ENCODE measurements at regions not wholly inside any gene's neighbourhood (a gene's known extent, or its start where the extent isn't known, plus 50 kb on each side); places are given as distances from the start of the nearest gene placed in this dataset.

- TF ChIP-seq CTCF (conservative IDR thresholded peaks at IDR 0.05 in 1 of 2, IDR thresholded peaks at IDR 0.05 in 1 of 2; ENCODE audit: low read depth in 1 of 2, low read length in 2 of 2) (no peak), EZH2 (IDR thresholded peaks at IDR 0.05; ENCODE audit: low read length, missing control alignments) (no peak)
Measured at GRCh38 chr5:56323505-56323904, 90.4 kb upstream of the ANKRD55 start.

Measured in fibroblast of lung (primary cell).